Esophagus squamous epithelium (tissue), 4 donors: ENCODE measurements at regions not wholly inside any gene's neighbourhood (a gene's known extent, or its start where the extent isn't known, plus 50 kb on each side); places are given as distances from the start of the nearest gene placed in this dataset.
"Not testable (repeated sequence)": the region's sequence is repeated elsewhere in the genome, so short reads cannot be mapped to it uniquely, and the experiment has no call there.

Experiments
- CTCF ChIP-seq, 6 experiments: fragments of 450-650 bp in 4 of 6; fragments of 200-600 bp in 2 of 6; sonication (generic) in 2 of 6; IDR thresholded peaks; one replicate each; pipeline ENCODE4 v1.5.1; 2016 to 2019; ENCODE audit warnings: antibody characterized with exemption in 6 of 6, mild to moderate bottlenecking in 4 of 6, moderate library complexity in 4 of 6
- POLR2A ChIP-seq, 4 donors: fragments of 450-650 bp; IDR thresholded peaks; one replicate each; pipeline ENCODE4 v1.6.1; 2017; ENCODE audit warnings: antibody characterized with exemption in 4 of 4, mild to moderate bottlenecking in 4 of 4, moderate library complexity in 3 of 4

GRCh38 chr2:228568275-228568674 lies 386.8 kb upstream of the SPHKAP start:
- TF ChIP-seq CTCF, POLR2A (IDR thresholded peaks at IDR 0.05): not testable (repeated sequence)
